ENCODE measurements at regions not wholly inside any gene's neighbourhood (a gene's known extent, or its start where the extent isn't known, plus 50 kb on each side); places are given as distances from the start of the nearest gene placed in this dataset.

GRCh38 chr9:31697956-31698355 is 686.5 kb upstream of the ACO1 start:
- TF ChIP-seq CTCF (IDR thresholded peaks at IDR 0.05; ENCODE audit: low read length): no peak
- no peak for TF ChIP-seq EZH2 (optimal IDR thresholded peaks at IDR 0.05; ENCODE audit: low read depth, low read length)
